Activated CD4-positive, alpha-beta T cell treated with anti-CD3 and anti-CD28 coated beads, Interleukin-2, amount 10 ng/mL, durations not matched to agents 7 days and 5 days (primary cell): ENCODE measurements at regions not wholly inside any gene's neighbourhood (a gene's known extent, or its start where the extent isn't known, plus 50 kb on each side); places are given as distances from the start of the nearest gene placed in this dataset.
"Not testable (repeated sequence)": the region's sequence is repeated elsewhere in the genome, so short reads cannot be mapped to it uniquely, and the experiment has no call there.

ENCODE experiments used
- CTCF ChIA-PET: fragments of 350-600 bp; sonication (Branson Sonifier 250); formaldehyde crosslinking; loops from one replicate; lab custom pipeline; 2021; ENCODE audit warnings: antibody characterized with exemption; lab: Charles Lee
- POLR2A ChIA-PET: fragments of 350-600 bp; sonication (Branson Sonifier 250); formaldehyde crosslinking; loops from one replicate; lab custom pipeline; 2021; ENCODE audit warnings: antibody characterized with exemption; lab: Charles Lee
- DNase-seq: peaks from one replicate; pipeline ENCODE4 v3.0.0-alpha.2; 2020
- H3K27ac Mint-ChIP-seq: one replicate; pipeline ENCODE4 v1.8.0; 2021; ENCODE audit warnings: mild to moderate bottlenecking, moderate library complexity, mixed read lengths
- H3K27me3 Mint-ChIP-seq: one replicate; pipeline ENCODE4 v1.8.0; 2021; ENCODE audit warnings: mixed read lengths
- H3K36me3 Mint-ChIP-seq: one replicate; pipeline ENCODE4 v1.8.0; 2021; ENCODE audit warnings: low read depth, mixed read lengths
- H3K4me1 Mint-ChIP-seq: one replicate; pipeline ENCODE4 v1.8.0; 2021; ENCODE audit warnings: mixed read lengths
- H3K4me3 Mint-ChIP-seq: one replicate; pipeline ENCODE4 v1.8.0; 2021; ENCODE audit warnings: mild to moderate bottlenecking, moderate library complexity, mixed read lengths
- H3K9me3 Mint-ChIP-seq: one replicate; pipeline ENCODE4 v1.8.0; 2021; ENCODE audit warnings: mixed read lengths

DNA sequence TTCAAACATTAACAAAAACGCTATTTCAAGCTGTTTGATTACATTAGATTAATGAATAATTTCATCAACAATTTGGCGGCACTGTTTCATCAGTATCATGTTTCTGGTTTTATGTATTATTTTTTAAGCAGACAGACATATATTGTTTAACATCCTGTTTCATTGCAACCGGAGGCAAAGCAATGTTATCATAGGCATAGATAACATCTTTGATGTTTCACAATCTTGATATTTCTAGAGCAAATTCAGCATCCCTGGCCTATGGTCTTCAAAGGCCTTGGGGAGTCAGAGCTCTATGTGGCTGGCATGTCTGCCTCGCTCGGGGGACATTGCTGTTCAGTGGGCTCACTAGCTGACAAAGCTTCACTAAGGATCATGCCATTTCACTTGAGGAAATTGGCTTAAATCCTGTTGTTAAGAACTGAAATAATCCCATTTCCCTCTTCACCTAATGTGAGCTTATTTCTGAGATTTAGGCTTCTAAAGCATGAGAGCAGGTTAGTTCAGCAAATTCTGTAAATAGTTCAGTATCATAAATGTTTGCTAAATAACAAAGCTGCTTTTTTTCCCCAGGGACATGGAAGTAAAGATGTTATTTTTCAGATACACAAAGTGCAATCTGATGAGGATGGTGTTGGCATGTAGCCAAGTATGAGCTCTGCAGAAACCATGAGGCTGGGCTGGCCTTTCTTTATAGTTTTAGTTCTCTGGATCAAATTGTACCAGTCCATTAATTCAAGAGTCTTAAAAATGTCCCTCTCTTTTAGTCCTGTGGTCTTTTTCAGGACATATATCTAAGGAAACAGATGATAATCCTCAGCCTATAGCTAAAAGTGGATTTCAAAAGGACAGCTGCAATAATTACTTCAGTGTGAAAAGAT, 941.4 kb downstream of the PLOD2 start:
- no peak overlapping the region for H3K4me3 Mint-ChIP-seq
- no peaks in the 10 kb centered on the region for H3K36me3 Mint-ChIP-seq
- H3K9me3 Mint-ChIP-seq: peaks cover 2% of the 10 kb centered on the region
- POLR2A ChIA-PET: no interaction called here
- CTCF ChIA-PET: interaction anchor here (1.3 kb wide), 1 partner anchor 14 kb away, joined by 3 read pairs; no protein-coding TSS in a partner anchor
- H3K27ac Mint-ChIP-seq: no peak overlapping the region
- no peak for DNase-seq
- no peaks in the 10 kb centered on the region for H3K27me3 Mint-ChIP-seq
- H3K4me1 Mint-ChIP-seq: no peaks in the 10 kb centered on the region

DNA sequence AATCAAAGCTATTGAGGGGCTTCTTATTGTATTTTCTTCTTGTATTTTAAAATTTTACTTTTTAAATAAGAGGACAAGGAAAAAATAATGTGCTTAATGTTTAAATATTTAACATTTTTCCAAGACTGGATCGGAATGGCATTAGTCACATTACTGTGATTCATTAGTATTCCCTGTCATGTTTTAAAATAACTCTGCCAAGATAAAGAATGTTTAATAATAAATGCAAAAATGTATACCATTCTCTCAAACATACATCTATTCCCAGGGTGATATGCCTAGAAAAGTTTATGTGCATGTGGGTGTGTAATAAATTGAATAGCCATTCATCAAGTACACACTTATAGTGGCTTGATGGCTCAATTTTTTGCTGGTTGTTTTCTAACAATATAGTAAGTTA, 936.1 kb downstream of the PLOD2 start:
- Mint-ChIP-seq H3K27me3 (no peaks in the 10 kb centered on the region), H3K36me3 (no peaks in the 10 kb centered on the region), H3K4me3 (no peak overlapping the region), H3K4me1 (no peaks in the 10 kb centered on the region), H3K9me3 (peaks cover 2% of the 10 kb centered on the region), H3K27ac (no peak overlapping the region)
- ChIA-PET POLR2A (no interaction called here), CTCF (no interaction called here)
- DNase-seq: no peak

DNA sequence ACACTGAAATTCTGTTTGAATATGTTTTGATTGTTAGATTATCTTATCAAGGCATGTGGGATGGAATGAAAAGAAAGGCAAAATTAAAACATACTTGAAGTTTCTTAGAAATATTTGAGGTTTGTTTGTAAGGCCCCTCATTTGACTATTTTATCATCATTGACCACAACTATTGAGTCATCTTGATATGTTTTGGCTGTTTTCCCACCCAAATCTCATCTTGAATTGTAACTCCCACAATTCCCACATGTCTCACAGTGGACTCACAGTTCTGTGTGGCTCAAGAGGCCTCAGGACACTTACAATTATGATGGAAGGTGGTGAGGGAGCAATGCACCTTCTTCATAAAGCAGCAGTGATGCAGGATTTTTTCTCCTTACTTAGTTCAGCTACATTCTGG, 917.1 kb downstream of the PLOD2 start:
- no peak overlapping the region for H3K27ac Mint-ChIP-seq
- H3K36me3 Mint-ChIP-seq: no peaks in the 10 kb centered on the region
- H3K4me1 Mint-ChIP-seq: no peaks in the 10 kb centered on the region
- ChIA-PET CTCF (no interaction called here), POLR2A (no interaction called here)
- H3K4me3 Mint-ChIP-seq: no peak overlapping the region
- no peaks in the 10 kb centered on the region for H3K27me3 Mint-ChIP-seq
- H3K9me3 Mint-ChIP-seq: peaks cover 2% of the 10 kb centered on the region
- no peak for DNase-seq

DNA sequence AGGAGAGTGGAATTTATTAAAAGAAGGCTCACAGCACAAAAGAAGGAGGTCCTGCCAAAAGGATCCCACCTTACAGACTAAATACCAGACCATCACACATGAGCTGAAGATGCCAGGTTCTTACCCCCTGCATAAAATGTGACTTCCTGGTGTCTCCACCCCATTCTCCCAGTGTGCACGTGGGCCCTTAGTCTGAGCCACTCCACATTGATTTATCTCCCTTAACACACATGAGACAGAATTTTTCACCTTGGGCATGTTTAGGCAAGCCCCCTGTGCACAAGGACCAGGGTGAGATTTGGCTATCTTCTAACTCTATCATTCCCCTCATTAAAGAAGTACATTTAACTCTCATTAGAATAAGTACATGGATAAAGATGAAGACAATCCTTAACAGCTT, 916.7 kb downstream of the PLOD2 start:
- DNase-seq: no peak
- no peak overlapping the region for H3K4me3 Mint-ChIP-seq
- no peaks in the 10 kb centered on the region for H3K4me1 Mint-ChIP-seq
- H3K36me3 Mint-ChIP-seq: no peaks in the 10 kb centered on the region
- CTCF ChIA-PET: no interaction called here
- POLR2A ChIA-PET: no interaction called here
- H3K27me3 Mint-ChIP-seq: no peaks in the 10 kb centered on the region
- H3K27ac Mint-ChIP-seq: no peak overlapping the region
- peaks cover 2% of the 10 kb centered on the region for H3K9me3 Mint-ChIP-seq

DNA sequence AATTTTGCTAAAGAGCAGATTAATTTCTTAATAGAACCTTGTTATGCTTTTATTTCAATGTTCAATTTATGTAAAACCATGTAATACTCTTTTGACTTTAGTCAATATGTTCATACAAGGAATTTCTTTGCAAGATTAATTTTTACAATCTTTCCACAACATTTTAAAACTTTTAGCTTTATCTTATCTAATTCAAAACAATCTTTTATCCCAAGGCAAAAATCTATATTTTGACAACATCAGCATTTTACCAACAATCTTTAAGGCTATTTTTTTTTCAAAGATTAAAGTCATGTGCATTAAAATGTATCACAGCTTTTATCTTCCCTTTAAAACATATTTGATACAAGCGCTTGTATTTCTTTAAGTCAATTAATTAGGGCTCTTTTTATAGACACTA, 914.7 kb downstream of the PLOD2 start:
- ChIA-PET CTCF (no interaction called here), POLR2A (no interaction called here)
- H3K4me1 Mint-ChIP-seq: no peaks in the 10 kb centered on the region
- no peaks in the 10 kb centered on the region for H3K36me3 Mint-ChIP-seq
- peaks cover 2% of the 10 kb centered on the region for H3K9me3 Mint-ChIP-seq
- H3K4me3 Mint-ChIP-seq: no peak overlapping the region
- H3K27ac Mint-ChIP-seq: no peak overlapping the region
- H3K27me3 Mint-ChIP-seq: no peaks in the 10 kb centered on the region
- DNase-seq: no peak

DNA sequence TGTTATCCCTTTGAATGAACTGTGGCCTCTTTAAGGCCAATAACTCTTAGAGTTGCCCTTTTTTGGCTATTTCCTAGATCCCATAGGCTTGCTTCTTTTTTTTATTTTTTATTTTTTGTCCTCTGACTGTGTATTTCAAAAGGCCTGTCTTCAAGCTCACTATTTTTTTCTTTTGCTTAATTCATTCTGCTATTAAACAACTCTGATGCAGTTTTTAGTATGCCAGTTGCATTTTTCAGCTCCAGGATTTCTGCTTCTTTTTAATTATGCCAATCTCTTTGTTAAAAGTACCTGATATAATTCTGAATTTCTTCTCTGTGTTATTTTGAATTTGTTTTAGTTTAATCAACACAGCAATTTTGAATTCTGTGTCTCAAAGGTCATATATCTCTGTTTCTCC, 912.1 kb downstream of the PLOD2 start:
- H3K27me3 Mint-ChIP-seq: no peaks in the 10 kb centered on the region
- ChIA-PET CTCF (no interaction called here), POLR2A (no interaction called here)
- no peaks in the 10 kb centered on the region for H3K4me1 Mint-ChIP-seq
- no peaks in the 10 kb centered on the region for H3K36me3 Mint-ChIP-seq
- no peak for DNase-seq
- H3K4me3 Mint-ChIP-seq: no peak overlapping the region
- no peak overlapping the region for H3K27ac Mint-ChIP-seq
- peaks cover 4% of the 10 kb centered on the region for H3K9me3 Mint-ChIP-seq

DNA sequence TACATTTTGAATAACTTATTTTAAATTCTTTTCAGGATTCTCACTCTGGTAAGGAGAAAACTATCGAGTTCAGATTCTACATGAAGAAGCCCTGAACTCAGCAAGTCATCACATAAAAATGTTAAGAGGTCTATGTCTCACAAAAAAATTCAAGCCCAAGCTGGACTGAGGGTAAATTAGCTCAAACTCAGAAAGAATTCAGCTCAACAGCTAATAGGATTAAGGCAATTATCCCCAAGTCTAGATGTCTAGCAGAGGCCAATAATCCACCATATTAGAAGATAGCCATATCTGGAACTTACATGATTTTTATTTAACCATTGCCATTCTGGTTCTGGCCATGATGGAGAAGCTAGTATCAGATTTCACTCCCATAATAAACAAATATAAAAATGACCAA, 909.7 kb downstream of the PLOD2 start:
- no peak overlapping the region for H3K4me3 Mint-ChIP-seq
- H3K9me3 Mint-ChIP-seq: peaks cover 4% of the 10 kb centered on the region
- no peak overlapping the region for H3K27ac Mint-ChIP-seq
- CTCF ChIA-PET: no interaction called here
- no peaks in the 10 kb centered on the region for H3K4me1 Mint-ChIP-seq
- POLR2A ChIA-PET: no interaction called here
- DNase-seq: no peak
- no peaks in the 10 kb centered on the region for H3K27me3 Mint-ChIP-seq
- no peaks in the 10 kb centered on the region for H3K36me3 Mint-ChIP-seq

DNA sequence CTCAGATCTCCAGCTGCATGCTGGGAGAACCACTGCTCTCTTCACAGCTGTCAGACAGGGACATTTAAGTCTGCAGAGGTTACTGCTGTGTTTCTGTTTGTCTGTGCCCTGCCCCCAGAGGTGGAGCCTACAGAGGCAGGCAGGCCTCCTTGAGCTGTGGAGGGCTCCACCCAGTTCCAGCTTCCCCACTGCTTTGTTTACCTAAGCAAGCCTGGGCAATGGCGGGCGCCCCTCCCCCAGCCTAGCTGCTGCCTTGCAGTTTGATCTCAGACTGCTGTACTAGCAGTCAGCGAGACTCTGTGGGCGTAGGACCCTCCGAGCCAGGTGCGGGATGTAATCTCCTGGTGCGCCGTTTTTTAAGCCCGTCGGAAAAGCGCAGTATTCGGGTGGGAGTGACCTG, 903.0 kb downstream of the PLOD2 start:
- H3K27me3 Mint-ChIP-seq, DNase-seq, POLR2A ChIA-PET: not testable (repeated sequence)

DNA sequence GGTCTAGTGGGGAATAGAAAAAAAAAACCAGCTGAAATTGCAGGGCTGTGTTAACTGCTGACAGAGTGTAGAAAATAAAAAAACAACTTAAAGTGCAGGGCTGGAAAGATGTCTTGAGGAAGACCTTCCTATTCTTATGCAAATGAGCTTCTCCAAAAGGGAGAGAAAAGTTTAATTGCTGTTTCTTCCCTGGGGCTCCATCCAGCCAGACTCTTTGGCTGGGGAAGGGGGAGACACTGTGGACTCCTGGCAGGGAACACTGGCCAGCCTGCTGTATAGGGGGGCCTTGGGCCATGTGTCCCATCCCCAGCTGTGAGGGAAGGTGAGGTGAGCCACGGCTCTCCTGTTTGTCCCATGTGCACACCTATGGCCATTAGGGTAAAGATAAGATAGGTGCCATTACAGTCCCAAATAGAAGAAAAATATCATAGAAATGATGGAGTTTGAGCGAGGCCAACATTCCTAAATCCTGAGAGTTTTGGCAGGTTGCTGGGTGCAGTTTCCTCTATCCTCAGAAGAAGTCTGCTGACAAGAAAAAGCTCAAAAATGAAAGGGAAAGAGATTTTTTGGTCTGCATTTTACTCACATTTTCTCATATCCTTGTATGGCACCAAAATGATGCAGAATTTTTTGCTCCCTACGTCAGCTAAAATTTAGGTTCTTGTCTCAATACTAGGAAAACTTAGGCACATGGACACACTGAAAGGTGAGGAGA, 901.7 kb downstream of the PLOD2 start:
- DNase-seq: no peak
- Mint-ChIP-seq H3K4me3 (no peak overlapping the region), H3K4me1 (no peaks in the 10 kb centered on the region), H3K27ac (no peak overlapping the region), H3K9me3 (no peaks in the 10 kb centered on the region), H3K36me3 (no peaks in the 10 kb centered on the region), H3K27me3 (no peaks in the 10 kb centered on the region)
- ChIA-PET POLR2A (no interaction called here), CTCF (no interaction called here)

More for the DNA sequence above, 903.0 kb downstream of the PLOD2 start:
- CTCF ChIA-PET, H3K4me3 Mint-ChIP-seq, H3K27ac Mint-ChIP-seq, H3K4me1 Mint-ChIP-seq, H3K36me3 Mint-ChIP-seq, H3K9me3 Mint-ChIP-seq: not testable (repeated sequence)

DNA sequence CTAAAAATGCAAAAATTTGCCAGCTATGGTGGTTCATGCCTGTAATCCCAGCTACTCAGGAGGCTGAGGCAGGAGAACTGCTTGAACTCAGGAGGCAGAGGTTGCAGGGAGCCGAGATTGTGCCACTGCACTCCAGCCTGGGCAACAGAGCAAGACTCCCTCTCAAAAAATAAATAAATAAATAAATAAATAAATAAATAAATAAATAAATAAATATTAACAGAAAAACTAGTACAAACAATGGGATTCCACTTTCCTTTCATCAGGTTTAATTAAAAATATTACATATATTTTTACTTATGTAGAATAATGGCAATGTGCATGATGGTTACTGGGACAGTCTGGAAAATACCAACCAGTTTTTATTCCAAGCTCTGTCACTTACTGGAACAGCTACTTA, 897.5 kb downstream of the PLOD2 start:
- H3K4me3 Mint-ChIP-seq, H3K36me3 Mint-ChIP-seq, H3K9me3 Mint-ChIP-seq, H3K27me3 Mint-ChIP-seq, H3K4me1 Mint-ChIP-seq, POLR2A ChIA-PET, DNase-seq, H3K27ac Mint-ChIP-seq, CTCF ChIA-PET: not testable (repeated sequence)

DNA sequence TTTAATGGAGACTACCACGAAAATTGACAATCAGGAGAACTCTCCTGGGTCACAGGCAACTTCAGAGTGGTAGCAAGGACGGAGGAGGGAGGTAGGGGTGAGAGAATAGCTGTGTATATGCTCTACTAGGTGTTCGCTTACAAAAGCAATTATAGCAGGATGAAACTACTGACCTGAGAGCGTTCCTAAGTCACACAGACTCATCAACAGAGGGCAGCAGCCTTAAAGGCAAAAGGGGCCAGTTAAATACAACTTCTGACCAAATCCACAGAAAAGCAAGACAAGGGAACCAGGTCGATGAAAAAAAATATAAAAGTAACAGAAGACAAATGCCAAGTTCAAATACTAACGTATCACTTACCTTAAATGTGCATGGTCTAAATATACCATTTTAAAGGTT, 894.6 kb downstream of the PLOD2 start:
- Mint-ChIP-seq H3K27me3 (no peaks in the 10 kb centered on the region), H3K36me3 (no peaks in the 10 kb centered on the region), H3K9me3 (peaks cover 3% of the 10 kb centered on the region), H3K4me1 (no peaks in the 10 kb centered on the region), H3K4me3 (no peak overlapping the region), H3K27ac (no peak overlapping the region)
- POLR2A ChIA-PET: no interaction called here
- no peak for DNase-seq
- CTCF ChIA-PET: no interaction called here

DNA sequence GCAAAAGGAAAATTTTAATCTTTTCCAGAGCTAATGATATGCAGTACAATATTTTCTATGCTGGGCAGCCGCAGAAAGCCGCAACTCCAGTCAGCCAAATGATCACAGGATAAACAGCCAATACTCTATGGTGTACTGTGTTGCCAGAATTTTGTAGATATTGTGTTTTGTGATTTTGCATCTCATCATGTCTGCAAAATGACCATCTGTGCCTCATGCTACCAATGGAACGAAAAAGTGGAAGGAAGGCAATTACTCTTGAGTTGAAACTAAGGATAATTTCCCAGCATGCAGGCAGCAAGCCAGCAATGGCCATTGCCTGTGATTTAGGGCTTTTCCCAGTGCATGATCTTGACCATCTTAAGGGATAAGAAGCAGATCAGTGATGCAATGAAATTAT, 891.9 kb downstream of the PLOD2 start:
- no peaks in the 10 kb centered on the region for H3K4me1 Mint-ChIP-seq
- ChIA-PET CTCF (no interaction called here), POLR2A (no interaction called here)
- H3K4me3 Mint-ChIP-seq: no peak overlapping the region
- no peak overlapping the region for H3K27ac Mint-ChIP-seq
- H3K36me3 Mint-ChIP-seq: no peaks in the 10 kb centered on the region
- DNase-seq: no peak
- no peaks in the 10 kb centered on the region for H3K27me3 Mint-ChIP-seq
- H3K9me3 Mint-ChIP-seq: peaks cover 3% of the 10 kb centered on the region

DNA sequence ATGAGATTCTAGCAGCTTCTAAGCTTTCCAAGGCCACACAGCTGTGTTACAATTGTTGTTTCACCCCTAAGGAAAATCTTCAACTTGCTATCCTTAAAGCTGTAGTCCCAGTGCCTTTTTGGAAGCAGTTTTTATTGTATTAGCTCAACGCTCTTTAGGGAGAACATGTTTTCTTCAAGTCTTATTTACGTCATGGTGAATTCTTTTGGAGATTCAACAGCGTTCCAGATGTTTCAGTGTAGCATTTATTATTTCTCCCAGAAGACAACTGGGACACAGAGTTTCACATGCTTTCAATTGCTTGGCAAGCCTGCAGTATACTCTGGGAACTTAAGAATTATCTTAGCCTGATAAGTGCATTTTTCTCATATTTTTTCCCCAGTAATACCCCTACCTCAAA, 888.3 kb downstream of the PLOD2 start:
- peaks cover 8% of the 10 kb centered on the region for H3K9me3 Mint-ChIP-seq
- no peak for DNase-seq
- H3K27ac Mint-ChIP-seq: no peak overlapping the region
- H3K4me3 Mint-ChIP-seq: no peak overlapping the region
- no peaks in the 10 kb centered on the region for H3K27me3 Mint-ChIP-seq
- H3K36me3 Mint-ChIP-seq: no peaks in the 10 kb centered on the region
- ChIA-PET POLR2A (no interaction called here), CTCF (no interaction called here)
- no peaks in the 10 kb centered on the region for H3K4me1 Mint-ChIP-seq
